HepG2 (cell line): ENCODE measurements at regions not wholly inside any gene's neighbourhood (a gene's known extent, or its start where the extent isn't known, plus 50 kb on each side); places are given as distances from the start of the nearest gene placed in this dataset.

ENCODE experiments used
- ATAC-seq: fragments of 200-7000 bp; cut with Tn5 transposase; 3 replicates; pipeline ENCODE4 v1.9.1; 2020; ENCODE audit warnings: mild to moderate bottlenecking, moderate library complexity
- BruUV-seq: library from RNA; stranded (reverse); fragments of 400-500 nt; replicated peaks from 2 replicates; lab custom pipeline; 2021; lab: Mats Ljungman, UMichigan
- CTCF ChIA-PET: fragments of 300-600 bp; formaldehyde crosslinking; extraction: SDS; loops from one replicate; lab custom pipeline; 2021; ENCODE audit warnings: low total read pairs, inconsistent platforms, low intra/inter-chr PET ratio; lab: Yijun Ruan, JAX
- POLR2A ChIA-PET: fragments of 350-600 bp; sonication (Branson Sonifier 250); formaldehyde crosslinking; loops from one replicate; lab custom pipeline; 2020; ENCODE audit warnings: antibody characterized with exemption, inconsistent platforms; lab: Yijun Ruan, JAX
- DNase-seq: peaks from one replicate; pipeline ENCODE4 v3.0.0-alpha.2; 2015; ENCODE audit warnings: low spot score
- FAIRE-seq: peaks from 3 replicates; lab custom pipeline; 2011; peaks lifted over from hg19 to GRCh38; lab: Jason Lieb, UNC
- H2AFZ ChIP-seq: one replicate; pipeline ENCODE4 v1.6.1; 2011; ENCODE audit warnings: low read length, inconsistent platforms
- H3K27ac ChIP-seq: fragments of 300-600 bp; 3 replicates; pipeline ENCODE4 v1.8.0; 2011; ENCODE audit warnings: mixed run types, mild to moderate bottlenecking, mixed read lengths, low read length, inconsistent platforms; ENCODE audit not compliant: insufficient read depth; ENCODE audit errors: extremely low read length
- H3K27me3 ChIP-seq, 2 experiments: fragments of 200-600 bp in 1 of 2; 2 replicates in 1 of 2; 3 replicates in 1 of 2; pipeline versions ENCODE4 v1.6.0 to v1.8.0; 2011; ENCODE audit warnings: low read length in 2 of 2, mild to moderate bottlenecking in 2 of 2, moderate library complexity in 2 of 2, inconsistent platforms in 1 of 2; ENCODE audit not compliant: insufficient read depth in 2 of 2, control insufficient read depth in 1 of 2
- H3K36me3 ChIP-seq, 2 experiments: fragments of 200-600 bp in 1 of 2; replicated peaks in 1 of 2; 2 replicates in 1 of 2; 3 replicates in 1 of 2; pipeline versions ENCODE4 v1.5.1 to v1.8.0; 2011; ENCODE audit warnings: low read length in 2 of 2, inconsistent platforms in 1 of 2; ENCODE audit not compliant: insufficient read depth in 2 of 2, control insufficient read depth in 1 of 2
- H3K4me1 ChIP-seq: 2 replicates; pipeline ENCODE4 v1.5.1; 2012; ENCODE audit warnings: low read length, inconsistent platforms; ENCODE audit not compliant: insufficient read depth
- H3K4me2 ChIP-seq: 2 replicates; pipeline ENCODE4 v1.6.0; 2011; ENCODE audit warnings: low read depth, low read length, inconsistent platforms
- H3K4me3 ChIP-seq, 3 experiments: fragments of 200-600 bp in 1 of 3; sonication (generic), shearing (Covaris generic) in 1 of 3; replicated peaks in 1 of 3; 2 replicates each; pipeline ENCODE4 v1.5.1; 2011 to 2016; ENCODE audit warnings: low read length in 3 of 3, inconsistent platforms in 2 of 3, low read depth in 2 of 3, mild to moderate bottlenecking in 2 of 3, control low read depth in 1 of 3, mixed read lengths in 1 of 3; ENCODE audit not compliant: insufficient read depth in 1 of 3
- H3K79me2 ChIP-seq: one replicate; pipeline ENCODE4 v1.6.1; 2011; ENCODE audit warnings: low read length, inconsistent platforms; ENCODE audit not compliant: insufficient read depth
- H3K9ac ChIP-seq: 2 replicates; pipeline ENCODE4 v1.6.0; 2011; ENCODE audit warnings: mild to moderate bottlenecking, low read depth, low read length, inconsistent platforms; ENCODE audit not compliant: insufficient read depth
- H3K9me3 ChIP-seq: 2 replicates; pipeline ENCODE4 v1.5.1; 2012; ENCODE audit warnings: mild to moderate bottlenecking, low read length
- H4K20me1 ChIP-seq: 2 replicates; pipeline ENCODE4 v1.6.0; 2011; ENCODE audit warnings: inconsistent platforms, mild to moderate bottlenecking, low read length, moderate library complexity; ENCODE audit not compliant: insufficient read depth
- ATAD3A ChIP-seq: sonication (generic); formaldehyde crosslinking; IDR thresholded peaks from 2 replicates; pipeline ENCODE4 v1.4.0; 2020; ENCODE audit warnings: missing genetic modification reagents
- BORCS8-MEF2B ChIP-seq: sonication (generic); formaldehyde crosslinking; IDR thresholded peaks from 2 replicates; pipeline ENCODE4 v1.8.0; 2022; ENCODE audit warnings: mild to moderate bottlenecking, missing genetic modification reagents
- CAMTA2 ChIP-seq: sonication (generic); formaldehyde crosslinking; IDR thresholded peaks from 2 replicates; pipeline ENCODE4 v1.4.0; 2020; ENCODE audit warnings: mild to moderate bottlenecking, missing genetic modification reagents, borderline replicate concordance
- E2F1 ChIP-seq: sonication (generic); formaldehyde crosslinking; IDR thresholded peaks from 2 replicates; pipeline ENCODE4 v1.5.0; 2020; ENCODE audit warnings: missing genetic modification reagents
- HDAC6 ChIP-seq: fragments of 200-600 bp; sonication (generic); IDR thresholded peaks from 2 replicates; pipeline ENCODE4 v1.7.0; 2017; ENCODE audit warnings: mild to moderate bottlenecking, antibody characterized with exemption, low read length, low read depth
- HNF4G ChIP-seq, 2 experiments: sonication (generic) in 1 of 2; formaldehyde crosslinking in 1 of 2; IDR thresholded peaks; 2 replicates each; pipeline versions ENCODE4 v1.4.0 to v1.6.1; 2011 to 2020; ENCODE audit warnings: borderline replicate concordance in 2 of 2, low read depth in 2 of 2, mild to moderate bottlenecking in 2 of 2, low read length in 1 of 2, missing genetic modification reagents in 1 of 2, moderate library complexity in 1 of 2
- HNRNPL ChIP-seq: fragments of 200-400 bp; formaldehyde crosslinking; IDR thresholded peaks from 2 replicates; pipeline ENCODE4 v1.6.1; 2017; ENCODE audit warnings: mild to moderate bottlenecking, low read depth, low read length
- NR1H2 ChIP-seq: sonication (generic); formaldehyde crosslinking; IDR thresholded peaks from 2 replicates; pipeline ENCODE4 v1.8.1; 2022; ENCODE audit warnings: low read depth, missing genetic modification reagents, borderline replicate concordance
- RARG ChIP-seq: sonication (generic); formaldehyde crosslinking; IDR thresholded peaks from 2 replicates; pipeline ENCODE4 v1.4.0; 2020; ENCODE audit warnings: low read depth, mild to moderate bottlenecking, missing genetic modification reagents
- SALL2 ChIP-seq: sonication (generic); formaldehyde crosslinking; IDR thresholded peaks from 2 replicates; pipeline ENCODE4 v1.8.1; 2023; ENCODE audit warnings: mild to moderate bottlenecking, missing genetic modification reagents, inconsistent platforms
- TRAFD1 ChIP-seq: sonication (generic); formaldehyde crosslinking; IDR thresholded peaks from 2 replicates; pipeline ENCODE4 v1.5.1; 2020; ENCODE audit warnings: missing genetic modification reagents, mild to moderate bottlenecking, borderline replicate concordance
- ZFP91 ChIP-seq: sonication (generic); formaldehyde crosslinking; IDR thresholded peaks from 2 replicates; pipeline ENCODE4 v1.9.0; 2022; ENCODE audit warnings: missing genetic modification reagents, mild to moderate bottlenecking, borderline replicate concordance
- ZNF20 ChIP-seq: sonication (generic); formaldehyde crosslinking; IDR thresholded peaks from 2 replicates; pipeline ENCODE4 v1.4.0; 2020; ENCODE audit warnings: mild to moderate bottlenecking, moderate library complexity, missing genetic modification reagents
- ZNF891 ChIP-seq: sonication (generic); formaldehyde crosslinking; IDR thresholded peaks from 2 replicates; pipeline ENCODE4 v1.5.0; 2020; ENCODE audit warnings: mild to moderate bottlenecking, missing genetic modification reagents
- WGBS: methylation state at CpG from one replicate; pipeline ENCODE4 v1.1.6; 2017; ENCODE audit warnings: low lambda C conversion rate; 5-methylcytosine and 5-hydroxymethylcytosine counted together
- in situ Hi-C: cut with HindIII; loops from 2 replicates; pipeline ENCODE4 v1.10.0; 2017; ENCODE audit warnings: low pct_unique_long_range_greater_than_20kb; ENCODE audit not compliant: extremely low pct_ligation_motif_present
- intact Hi-C: fragments of 100-400 bp; cut with micrococcal nuclease; formaldehyde crosslinking; loops from one replicate; pipeline ENCODE4 v1.10.0; 2022; ENCODE audit not compliant: unreplicated experiment
- TF ChIP-seq, protein P1 (sequence below): sonication (generic); formaldehyde crosslinking; IDR thresholded peaks from 2 replicates; pipeline ENCODE4 v1.8.1; 2023; ENCODE audit warnings: mild to moderate bottlenecking, inconsistent platforms, moderate library complexity, missing genetic modification reagents, borderline replicate concordance
- TF ChIP-seq, protein P2 (sequence below): IDR thresholded peaks from 2 replicates; pipeline ENCODE4 v1.6.1; 2018; ENCODE audit warnings: missing genetic modification reagents, mild to moderate bottlenecking, missing compliant biosample characterization
- TF ChIP-seq, protein P3 (sequence below): sonication (generic); formaldehyde crosslinking; IDR thresholded peaks from 2 replicates; pipeline ENCODE4 v1.4.0; 2020; ENCODE audit warnings: missing genetic modification reagents

DNA sequence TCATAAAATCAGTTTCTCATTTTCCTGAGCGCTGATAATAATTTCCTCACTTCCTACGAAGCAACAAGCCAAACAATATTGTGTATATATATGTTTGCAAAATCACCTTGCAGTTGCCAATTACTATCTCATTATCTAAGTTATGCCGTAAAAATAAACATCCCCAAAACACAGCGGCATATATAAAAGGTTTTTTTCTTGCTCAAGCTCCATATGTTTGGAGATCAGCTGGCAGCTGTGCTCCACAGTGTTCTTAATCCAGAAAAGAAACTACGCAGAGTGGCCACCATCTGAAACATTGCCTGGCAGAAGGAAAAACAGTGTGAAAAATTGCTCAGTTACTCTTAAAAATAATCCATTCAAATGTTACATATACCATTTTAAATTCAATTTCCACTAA is 951.4 kb downstream of the PLOD2 start:
- Histone ChIP-seq H4K20me1 (no peaks in the 10 kb centered on the region), H3K4me1 (no peaks in the 10 kb centered on the region), H3K36me3 (no peaks in the 10 kb centered on the region), H3K4me2 (no peak overlapping the region), H3K27me3 (no peaks in the 10 kb centered on the region), H3K9me3 (no peaks in the 10 kb centered on the region), H3K4me3 (no peak overlapping the region), H3K79me2 (no peaks in the 10 kb centered on the region), H3K9ac (no peak overlapping the region), H3K27ac (no peak overlapping the region), H2AFZ (no peak overlapping the region)
- intact Hi-C loops, result no loop called here
- ATAC-seq (no peak), DNase-seq (no peak), FAIRE-seq (no peak)
- WGBS, result 18% methylated on average over 5 of the region's 5 CpGs
- ChIA-PET CTCF (no interaction called here), POLR2A (no interaction called here)
- in situ Hi-C loops, result no loop called here
- BruUV-seq, result no TSS peak
- no peak for TF ChIP-seq ATAD3A (CRISPR knock-in tag)
- no peak for TF ChIP-seq HNF4G (IDR thresholded peaks at IDR 0.05; ENCODE audit: borderline replicate concordance, low read depth, low read length)
- no peak for TF ChIP-seq HNF4G (CRISPR knock-in tag; IDR thresholded peaks at IDR 0.05; ENCODE audit: borderline replicate concordance, low read depth)
- TF ChIP-seq HNRNPL, result no peak
- no peak for TF ChIP-seq SALL2 (CRISPR knock-in tag)
- TF ChIP-seq, protein P1, sequence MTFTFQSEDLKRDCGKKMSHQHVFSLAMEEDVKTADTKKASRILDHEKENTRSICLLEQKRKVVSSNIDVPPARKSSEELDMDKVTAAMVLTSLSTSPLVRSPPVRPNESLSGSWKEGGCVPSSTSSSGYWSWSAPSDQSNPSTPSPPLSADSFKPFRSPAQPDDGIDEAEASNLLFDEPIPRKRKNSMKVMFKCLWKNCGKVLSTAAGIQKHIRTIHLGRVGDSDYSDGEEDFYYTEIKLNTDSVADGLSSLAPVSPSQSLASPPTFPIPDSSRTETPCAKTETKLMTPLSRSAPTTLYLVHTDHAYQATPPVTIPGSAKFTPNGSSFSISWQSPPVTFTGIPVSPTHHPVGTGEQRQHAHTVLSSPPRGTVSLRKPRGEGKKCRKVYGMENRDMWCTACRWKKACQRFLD, result no peak
- TF ChIP-seq CAMTA2 (CRISPR knock-in tag), result no peak
- no peak for TF ChIP-seq NR1H2 (CRISPR knock-in tag)
- TF ChIP-seq RARG, result no peak
- no peak for TF ChIP-seq E2F1 (CRISPR knock-in tag)
- TF ChIP-seq TRAFD1 (CRISPR knock-in tag), result no peak
- no peak for TF ChIP-seq ZNF20
- no peak for TF ChIP-seq HDAC6
- TF ChIP-seq BORCS8-MEF2B, result no peak
- TF ChIP-seq, protein P2, sequence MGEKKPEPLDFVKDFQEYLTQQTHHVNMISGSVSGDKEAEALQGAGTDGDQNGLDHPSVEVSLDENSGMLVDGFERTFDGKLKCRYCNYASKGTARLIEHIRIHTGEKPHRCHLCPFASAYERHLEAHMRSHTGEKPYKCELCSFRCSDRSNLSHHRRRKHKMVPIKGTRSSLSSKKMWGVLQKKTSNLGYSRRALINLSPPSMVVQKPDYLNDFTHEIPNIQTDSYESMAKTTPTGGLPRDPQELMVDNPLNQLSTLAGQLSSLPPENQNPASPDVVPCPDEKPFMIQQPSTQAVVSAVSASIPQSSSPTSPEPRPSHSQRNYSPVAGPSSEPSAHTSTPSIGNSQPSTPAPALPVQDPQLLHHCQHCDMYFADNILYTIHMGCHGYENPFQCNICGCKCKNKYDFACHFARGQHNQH (CRISPR knock-in tag), result no peak
- TF ChIP-seq ZFP91 (CRISPR knock-in tag), result no peak
- TF ChIP-seq, protein P3, sequence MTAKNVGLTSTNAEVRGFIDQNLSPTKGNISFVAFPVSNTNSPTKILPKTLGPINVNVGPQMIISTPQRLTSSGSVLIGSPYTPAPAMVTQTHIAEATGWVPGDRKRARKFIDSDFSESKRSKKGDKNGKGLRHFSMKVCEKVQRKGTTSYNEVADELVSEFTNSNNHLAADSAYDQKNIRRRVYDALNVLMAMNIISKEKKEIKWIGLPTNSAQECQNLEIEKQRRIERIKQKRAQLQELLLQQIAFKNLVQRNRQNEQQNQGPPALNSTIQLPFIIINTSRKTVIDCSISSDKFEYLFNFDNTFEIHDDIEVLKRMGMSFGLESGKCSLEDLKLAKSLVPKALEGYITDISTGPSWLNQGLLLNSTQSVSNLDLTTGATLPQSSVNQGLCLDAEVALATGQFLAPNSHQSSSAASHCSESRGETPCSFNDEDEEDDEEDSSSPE (CRISPR knock-in tag), result no peak
- no peak for TF ChIP-seq ZNF891 (CRISPR knock-in tag)
